HG03045 (cell line): ENCODE measurements at regions not wholly inside any gene's neighbourhood (a gene's known extent, or its start where the extent isn't known, plus 50 kb on each side); places are given as distances from the start of the nearest gene placed in this dataset.

Experiments
- ATAC-seq: cut with Tn5 transposase; IDR thresholded peaks from one replicate; pipeline ENCODE4 v1.9.1; 2021; ENCODE audit warnings: mild to moderate bottlenecking, moderate library complexity; ENCODE audit not compliant: unreplicated experiment

DNA sequence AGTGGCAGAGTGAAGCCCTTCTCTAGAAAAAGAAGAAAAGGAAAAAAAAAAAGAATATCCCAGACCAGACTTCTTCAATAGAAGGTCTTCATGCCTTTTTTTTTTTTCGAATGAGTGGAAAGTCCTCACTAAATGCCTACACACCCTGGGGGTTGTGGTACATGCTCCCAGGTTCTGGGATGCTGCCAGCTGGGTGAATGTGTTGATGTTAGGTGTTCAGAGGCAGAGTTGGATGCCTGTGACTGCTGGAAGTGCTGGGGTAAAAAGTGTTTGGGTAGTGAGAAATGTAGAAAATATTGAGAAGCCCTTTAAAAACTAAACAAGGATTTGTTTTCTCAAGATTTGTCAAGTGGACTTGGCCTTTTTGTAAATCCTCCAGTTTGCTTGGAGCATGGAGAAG is 318.6 kb downstream of the SLC4A3 start:
- no peak for ATAC-seq

DNA sequence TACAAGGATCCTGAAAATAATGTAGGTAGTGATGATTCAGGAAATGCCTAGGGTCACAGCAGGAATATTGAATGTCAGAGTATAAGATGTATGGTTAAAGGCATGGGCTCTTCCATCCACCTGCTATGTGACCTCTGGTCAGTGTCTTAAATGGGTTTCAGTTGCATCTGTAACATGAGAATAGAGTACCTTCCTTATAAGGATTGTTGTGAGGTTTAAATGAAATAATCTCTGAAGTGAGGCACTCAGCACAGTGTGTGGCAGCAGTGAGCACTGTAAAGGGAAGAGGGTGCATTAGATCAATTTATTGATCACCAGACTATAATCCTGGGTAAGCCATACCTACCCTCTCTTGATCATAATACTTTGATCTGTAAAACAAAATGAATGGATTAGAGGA is 319.1 kb downstream of the SLC4A3 start:
- ATAC-seq = no peak

DNA sequence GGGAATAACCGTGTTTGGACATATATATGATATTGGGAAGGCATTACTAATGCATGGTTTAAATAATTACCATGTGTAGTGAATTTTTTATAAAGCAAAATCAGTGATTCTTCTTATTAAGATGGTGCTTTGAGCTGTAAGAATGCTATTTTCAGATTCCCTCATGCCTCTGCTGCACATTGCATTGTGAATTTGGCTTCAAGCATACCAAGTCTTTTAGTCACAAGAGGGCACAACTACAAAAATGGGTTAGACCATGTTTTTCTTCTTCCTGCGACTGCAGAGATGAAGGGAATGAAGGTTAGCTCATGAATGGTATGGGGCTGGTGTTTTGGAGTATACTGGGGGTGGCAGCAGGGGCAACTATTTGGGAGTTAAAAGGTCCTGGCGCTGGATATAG is 320.1 kb downstream of the SLC4A3 start:
- no peak for ATAC-seq

DNA sequence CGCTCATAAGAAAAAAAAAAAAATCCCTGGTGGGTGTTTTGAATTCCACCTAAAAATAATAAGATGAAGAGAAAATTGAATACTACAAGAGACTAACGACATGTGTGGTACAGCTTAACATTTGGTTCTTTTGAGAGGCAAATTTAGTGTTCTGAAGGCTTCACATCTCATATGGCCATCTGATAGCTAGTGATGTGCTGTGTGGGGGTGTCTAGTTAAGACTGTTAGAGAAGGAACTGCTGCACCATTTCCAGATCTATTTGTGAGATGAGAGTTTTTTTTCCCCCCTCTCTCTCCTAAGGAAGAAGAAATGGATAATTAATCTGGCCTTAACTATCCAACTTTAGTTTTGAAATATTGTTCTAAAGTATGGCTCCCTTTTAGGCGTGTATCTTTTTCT is 321.6 kb downstream of the SLC4A3 start:
- no peak for ATAC-seq

DNA sequence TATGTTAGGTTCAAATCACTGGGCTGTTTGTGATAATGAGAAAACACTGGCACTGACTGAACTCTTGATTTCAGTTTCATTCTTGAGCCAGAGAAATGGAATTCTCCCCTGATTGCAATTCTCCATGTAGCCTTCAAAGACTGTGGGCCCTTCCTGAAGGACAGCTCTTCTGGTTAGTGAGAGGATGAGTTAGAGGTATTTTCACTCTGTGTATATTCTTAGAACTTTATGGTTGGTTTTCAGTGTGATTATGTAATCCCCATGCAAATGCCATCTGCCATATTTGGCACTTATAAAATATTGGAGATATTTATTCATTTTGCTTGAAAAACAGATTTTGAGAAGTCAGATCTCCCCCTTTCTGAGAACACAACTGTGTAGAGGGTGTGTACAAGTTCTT is 323.7 kb downstream of the SLC4A3 start:
- no peak for ATAC-seq

DNA sequence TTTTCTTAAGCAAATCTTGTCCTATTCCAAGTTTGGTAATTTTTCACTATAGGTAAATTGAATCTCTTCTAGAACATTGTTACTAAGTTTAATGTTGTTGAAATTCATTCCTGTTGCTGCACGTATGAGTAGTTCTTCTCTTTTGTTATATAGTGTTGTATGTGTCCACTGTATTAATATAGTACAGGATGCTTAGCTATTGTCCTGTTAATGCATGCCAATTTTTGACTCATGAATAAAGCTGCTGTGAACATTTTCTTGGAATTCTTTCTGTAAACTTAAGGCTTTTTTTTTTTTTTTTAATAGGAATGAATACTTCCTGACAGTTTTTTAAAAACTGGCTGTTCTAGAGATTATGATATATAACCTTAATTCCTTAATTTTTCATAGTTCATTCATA is 326.9 kb downstream of the SLC4A3 start:
- ATAC-seq = no peak

DNA sequence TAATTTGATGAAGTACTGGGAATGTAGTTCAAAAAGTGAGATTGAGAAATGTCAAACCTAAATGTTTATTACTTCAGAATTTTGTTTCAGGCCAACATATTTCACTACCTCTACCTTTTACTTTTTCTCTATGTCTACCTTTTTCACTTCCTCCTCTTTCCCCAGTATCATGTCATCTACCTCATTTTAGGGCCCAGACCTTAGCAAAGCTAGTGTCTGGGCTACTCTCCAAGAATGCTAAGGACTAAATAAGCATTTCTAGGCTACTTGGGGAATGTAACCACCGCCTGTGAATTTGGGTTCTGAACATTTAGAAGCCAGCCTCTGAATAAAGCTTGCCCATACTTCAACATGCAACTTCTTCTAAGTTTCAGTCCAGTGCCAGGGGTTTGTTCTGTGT is 330.4 kb downstream of the SLC4A3 start:
- ATAC-seq = no peak

DNA sequence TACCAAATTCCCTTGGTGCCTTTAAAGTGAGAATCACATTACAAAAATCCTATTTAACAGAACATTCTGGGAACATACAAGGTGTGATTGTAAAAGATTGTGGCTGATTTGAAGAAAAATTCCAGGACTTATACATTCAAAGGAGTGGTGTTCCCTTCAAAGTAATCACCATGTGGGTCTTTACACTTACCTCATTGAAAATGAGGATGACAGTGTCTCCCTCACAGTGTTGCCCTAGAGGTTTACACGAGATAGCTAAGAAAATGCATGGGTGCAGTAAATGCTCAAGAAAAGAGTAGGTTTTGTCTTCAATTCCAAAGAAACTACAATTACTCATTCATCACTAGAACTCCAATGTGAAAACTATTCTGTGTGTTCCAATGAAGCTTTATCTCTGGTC is 331.5 kb downstream of the SLC4A3 start:
- no peak for ATAC-seq

DNA sequence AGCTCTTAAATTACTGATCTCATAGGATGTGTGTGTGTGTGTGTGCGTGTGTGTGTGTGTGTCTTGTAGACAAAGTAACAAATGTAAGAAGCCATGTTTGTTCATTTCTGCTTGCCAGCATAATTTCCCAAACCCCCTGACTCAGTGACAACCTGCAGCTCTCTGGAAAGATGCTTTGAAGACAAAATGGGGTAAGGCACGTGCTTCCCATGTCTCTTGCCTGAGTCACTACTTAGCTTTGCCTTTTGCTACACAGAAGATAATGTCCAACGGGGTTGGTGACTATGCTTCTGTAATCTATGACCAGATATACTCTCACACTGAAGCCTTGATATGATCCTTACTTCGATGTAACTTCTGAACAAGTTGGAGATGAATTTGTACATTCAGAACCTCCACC is 332.0 kb downstream of the SLC4A3 start:
- ATAC-seq = no peak

DNA sequence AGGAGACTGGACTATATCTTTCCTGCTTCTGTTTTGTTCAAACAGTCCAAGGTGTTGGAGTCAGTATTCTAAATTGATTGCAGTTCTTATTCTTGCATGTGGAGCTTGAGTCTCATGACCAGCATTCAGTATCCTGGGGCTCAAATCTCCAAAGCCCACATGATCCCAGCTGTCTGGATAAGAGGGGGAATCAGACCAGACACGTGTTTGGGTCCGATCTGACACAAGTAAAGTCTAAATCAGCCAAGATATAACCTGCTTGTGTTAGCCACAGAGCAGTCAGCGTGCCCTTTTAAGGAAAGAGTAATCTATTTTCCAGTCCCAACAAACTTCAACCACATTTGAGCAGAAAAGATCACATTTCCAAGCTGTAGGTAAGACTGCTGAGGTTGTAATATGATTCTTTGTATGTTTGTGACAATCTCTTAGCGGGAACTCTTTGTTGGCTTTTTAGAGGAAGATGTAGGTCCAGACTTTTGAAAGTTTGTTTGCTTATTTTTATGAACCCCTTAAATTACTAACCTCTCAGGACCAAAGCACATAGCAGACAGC is 334.6 kb downstream of the SLC4A3 start:
- no peak for ATAC-seq

DNA sequence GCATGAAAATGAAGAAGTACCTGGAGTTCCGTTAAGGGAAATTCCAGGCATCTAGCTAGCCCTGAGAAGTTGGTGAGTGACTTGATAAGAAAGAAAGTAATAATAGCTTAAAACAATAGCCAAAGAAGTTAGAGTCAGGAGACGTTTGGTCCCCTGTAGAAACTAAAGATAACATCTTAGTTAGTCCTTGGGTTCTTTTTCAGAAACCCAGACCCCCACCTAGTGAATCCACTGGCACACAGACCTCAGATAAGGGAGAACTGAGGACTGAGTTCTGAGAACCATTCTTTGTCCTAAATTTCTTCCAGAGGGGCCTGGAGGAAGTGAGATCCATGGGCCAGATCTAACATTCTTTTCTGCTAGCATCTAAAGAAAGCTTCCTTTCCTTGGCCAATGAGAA is 335.4 kb downstream of the SLC4A3 start:
- no peak for ATAC-seq

DNA sequence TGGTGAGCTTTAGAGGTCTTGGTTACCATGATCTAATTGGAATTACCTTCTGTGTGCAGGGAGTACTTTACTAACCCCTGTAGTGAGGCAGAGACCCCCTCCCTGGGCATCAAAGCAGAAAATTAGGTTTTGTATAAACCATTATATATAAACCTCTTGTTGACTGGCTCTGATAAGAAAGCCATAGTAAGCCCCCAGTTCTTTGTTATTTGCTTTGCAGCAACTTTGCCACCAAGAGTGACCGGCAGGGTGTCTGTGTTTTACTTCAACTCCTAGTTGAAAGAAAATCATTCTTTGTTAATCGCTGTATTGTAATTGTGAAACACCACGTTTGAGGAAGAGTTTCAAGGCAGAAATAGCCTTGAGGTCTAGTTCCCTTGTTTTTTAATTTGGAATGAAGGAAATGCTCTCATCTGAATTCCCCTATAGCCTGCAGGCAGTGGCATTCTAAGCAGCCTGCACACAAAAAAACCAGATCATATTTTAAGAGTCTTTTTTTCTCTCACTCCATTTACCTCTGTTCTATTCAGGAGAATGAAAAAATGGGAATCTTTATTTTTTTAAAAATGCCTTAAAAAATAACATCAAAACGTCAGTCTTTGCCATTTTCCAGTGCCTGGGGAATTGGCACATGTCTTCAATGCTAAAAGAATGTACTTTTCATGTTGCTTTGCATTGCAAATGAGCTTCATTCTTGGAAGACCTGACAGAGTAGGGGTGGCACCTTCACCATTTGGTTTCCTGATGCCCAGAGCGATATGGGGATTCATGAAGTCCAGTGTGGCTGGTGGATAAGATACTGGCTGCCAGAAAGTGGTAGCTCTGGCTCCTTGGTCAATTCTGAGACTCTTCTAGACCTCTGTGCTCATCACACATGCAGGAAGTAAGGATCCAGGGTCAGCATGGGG is 338.1 kb downstream of the SLC4A3 start:
- no peak for ATAC-seq

DNA sequence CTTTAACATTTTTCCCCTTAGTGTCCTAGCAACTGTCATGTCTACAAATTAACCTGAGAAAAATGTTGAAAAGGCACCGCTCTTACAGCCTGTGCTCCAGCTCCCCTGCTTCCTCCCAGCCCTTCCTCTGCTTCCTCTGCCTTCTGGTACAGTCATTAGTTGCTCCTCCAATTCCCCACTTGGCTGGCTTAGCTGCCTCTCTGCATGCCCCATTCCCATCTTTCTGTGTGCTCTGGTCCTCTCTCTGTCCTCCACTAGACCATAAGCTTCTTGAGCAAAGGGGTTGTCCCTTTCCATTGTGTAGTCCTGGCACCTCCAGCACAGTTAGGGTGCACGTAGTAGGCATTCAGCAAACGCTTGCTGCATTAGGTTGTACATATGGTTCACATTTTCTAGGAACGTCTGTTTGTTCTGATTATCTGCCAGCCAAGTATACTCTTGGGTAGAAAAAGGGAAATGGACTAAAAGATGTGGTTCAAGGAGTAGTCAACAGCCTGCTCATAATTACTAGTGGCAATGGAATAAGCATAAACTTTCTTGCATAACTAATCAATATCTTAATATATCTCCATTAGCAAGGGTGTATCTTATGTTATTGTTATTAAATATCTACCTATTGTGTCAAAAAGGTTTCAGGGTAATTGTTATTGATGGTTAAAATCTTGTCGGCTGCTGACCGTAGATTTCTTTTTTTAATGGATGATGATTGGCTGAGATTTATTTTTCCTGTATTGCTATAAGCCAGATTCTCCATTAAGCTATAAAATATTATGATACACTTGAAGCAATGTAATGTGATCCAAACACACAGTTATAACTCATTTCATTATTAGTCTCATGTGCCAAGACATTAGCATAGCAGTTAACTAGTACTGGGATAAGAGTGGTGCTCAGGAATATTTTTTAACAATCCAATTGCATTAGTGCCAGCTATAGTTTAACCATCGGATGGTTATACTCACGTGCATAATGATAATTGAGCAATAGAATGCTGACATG is 340.1 kb downstream of the SLC4A3 start:
- ATAC-seq = no peak

DNA sequence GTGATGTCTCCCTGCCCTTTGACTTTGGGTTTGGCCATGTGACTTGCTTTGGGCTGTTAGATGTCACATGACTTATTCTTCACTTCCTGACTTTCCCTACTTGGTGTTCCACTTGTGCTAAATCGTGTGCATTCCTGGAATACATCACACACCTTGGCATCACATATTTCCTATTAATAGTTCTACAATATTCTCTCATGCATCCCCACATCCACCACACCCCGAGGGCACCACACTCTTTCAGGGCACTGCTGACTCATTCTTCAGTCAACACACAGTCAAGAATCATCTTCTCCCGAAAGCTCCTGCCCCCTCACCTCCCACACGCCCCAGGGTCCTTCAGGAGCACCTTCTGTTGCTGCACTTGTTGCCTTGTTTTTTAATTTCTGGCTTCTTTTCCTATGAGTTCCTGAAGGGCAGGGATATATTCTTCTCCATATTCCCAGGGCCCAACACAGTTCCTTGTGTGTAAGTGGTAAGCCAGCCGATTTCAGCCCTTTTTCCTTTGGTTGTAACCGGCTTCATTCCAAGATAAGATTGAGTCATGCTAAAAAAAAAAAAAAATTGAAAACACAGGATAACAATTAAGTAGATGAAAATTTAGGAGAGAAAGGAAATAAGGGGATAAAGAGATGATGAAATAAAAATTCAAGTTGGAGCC is 341.4 kb downstream of the SLC4A3 start:
- ATAC-seq = no peak

DNA sequence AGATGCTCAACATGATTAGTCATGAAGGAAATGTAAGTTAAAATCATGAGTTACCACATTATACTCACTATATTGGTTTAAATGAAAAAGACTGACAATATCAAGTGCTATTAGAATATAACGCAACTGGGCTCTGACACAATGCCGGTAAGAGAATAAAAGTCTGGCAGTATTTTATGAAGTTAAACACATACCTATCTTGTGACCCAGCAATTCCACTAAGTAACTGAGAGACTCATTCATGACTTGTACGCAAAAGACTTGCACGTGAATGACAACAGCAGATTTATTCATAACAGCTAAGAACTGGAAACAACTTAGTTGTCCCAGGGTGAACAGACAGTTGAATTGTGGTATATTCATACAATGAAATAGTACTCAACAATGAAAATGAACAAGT is 342.1 kb downstream of the SLC4A3 start:
- ATAC-seq = no peak

DNA sequence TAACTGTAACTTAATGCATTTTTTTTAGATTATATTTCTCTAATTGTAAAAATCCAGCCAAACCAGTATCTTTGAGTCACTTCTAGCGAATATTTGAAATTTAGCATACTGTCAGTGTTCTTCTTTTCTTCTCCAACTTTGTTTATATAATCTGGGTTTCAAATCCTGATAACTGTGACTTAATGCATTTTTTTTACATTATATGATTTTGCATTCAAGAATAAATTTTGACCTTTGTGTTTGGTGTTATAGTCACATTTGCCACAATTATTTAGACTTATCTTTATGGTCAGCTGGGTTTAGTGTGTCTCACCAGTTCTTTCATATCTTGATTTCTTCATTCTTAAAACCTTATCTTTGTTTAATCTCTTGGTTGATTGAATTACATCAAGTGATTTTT is 345.7 kb downstream of the SLC4A3 start:
- no peak for ATAC-seq

DNA sequence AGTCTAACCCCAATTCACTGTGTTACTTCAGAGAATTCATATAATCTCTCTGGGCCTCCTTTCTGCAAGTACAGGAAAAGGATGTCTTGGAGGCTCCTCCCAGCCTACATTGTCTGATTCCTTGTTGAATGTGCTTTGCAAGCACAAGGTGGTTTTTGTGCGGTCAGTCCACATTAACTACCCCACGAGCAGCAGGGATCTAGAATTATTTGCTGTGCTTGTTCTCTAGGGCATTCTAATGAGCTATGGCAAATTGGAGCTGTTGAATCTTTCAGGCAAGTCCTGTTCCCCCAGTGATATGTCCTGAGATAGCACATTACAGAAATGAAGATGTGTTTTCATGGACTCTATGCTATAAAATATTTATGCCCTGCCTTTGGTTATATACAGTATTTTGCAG is 349.4 kb downstream of the SLC4A3 start:
- no peak for ATAC-seq

DNA sequence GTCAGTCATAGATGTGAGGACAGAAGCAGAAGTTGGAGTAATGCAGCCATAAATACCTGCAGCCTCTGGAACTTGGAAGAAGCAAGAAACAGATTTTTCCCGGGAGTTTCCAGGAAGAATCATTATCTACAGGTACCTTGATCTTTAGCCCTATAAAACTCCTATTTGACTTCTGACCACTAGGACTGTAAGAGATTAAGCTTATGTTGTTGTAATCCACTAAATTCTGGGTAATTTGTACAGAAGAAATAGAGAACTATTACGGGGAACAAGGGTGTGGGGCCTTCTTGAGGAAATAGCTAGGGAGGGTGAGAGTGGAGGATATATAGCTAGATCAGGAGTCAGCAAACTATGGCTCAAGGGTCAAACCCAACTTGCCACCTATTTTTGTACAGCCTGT is 353.2 kb downstream of the SLC4A3 start:
- ATAC-seq = no peak

DNA sequence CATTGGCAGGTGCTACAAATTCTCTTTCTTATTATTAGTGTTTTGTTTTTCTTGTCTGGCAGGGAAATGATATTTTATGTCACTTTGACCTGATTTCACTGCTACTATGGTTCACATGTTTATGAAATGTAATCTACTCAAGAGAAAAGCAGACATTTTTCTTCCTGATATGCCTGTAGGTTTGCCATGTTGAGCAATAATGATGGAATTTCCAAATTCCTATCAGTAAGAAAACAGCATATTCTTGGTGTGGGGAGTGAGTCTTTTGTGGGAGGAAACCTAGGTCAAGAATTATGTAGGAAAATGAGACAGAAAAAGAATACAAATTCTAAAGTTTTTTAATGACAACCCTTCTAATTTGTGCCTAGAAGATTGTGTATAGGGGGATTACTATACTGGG is 356.4 kb downstream of the SLC4A3 start:
- no peak for ATAC-seq

DNA sequence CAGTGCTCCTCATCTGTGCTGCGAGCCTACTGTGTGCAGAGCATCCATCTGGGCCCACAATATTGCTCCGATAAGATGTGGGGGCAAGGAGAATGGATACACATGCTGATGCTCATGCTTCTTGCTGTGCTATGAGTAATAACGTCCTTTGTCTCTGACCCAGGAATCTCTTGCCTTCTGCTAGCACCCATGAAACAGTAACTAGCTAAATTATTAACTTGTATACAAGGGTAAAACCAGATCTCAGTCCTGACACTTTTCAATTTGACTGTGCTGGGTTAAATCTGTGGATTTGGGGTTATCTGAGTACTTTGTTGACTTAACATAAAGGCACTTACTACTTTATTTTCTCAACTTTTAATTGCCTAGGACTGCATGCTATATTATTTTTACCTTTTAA is 357.6 kb downstream of the SLC4A3 start:
- no peak for ATAC-seq

DNA sequence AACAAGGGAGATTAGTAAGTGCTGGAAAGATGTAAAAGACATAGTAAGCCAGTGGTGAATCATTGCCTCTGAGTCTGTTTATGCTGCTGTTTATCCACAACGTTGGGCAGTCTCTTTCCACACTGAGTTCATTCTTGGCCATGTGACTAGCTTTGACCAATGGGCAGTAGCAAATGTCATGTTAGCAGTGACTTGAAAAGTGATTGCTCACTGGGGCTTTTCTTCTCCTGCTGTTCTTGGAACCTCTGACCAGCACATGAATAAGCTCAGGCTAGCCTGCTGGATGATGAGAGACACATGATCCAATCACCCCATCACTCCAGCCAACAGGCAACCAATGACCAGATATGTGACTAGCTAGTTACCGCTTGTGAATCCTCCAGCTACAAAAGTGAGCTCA is 360.4 kb downstream of the SLC4A3 start:
- no peak for ATAC-seq
